HEK293 (cell line): ENCODE measurements at regions not wholly inside any gene's neighbourhood (a gene's known extent, or its start where the extent isn't known, plus 50 kb on each side); places are given as distances from the start of the nearest gene placed in this dataset.

Experiments
- CTCF ChIA-PET: fragments of 350-600 bp; formaldehyde crosslinking; extraction: SDS; loops from one replicate; lab custom pipeline; 2021; ENCODE audit warnings: antibody characterized with exemption; lab: Yijun Ruan, JAX
- POLR2A ChIA-PET: fragments of 300-600 bp; formaldehyde crosslinking; extraction: SDS; loops from one replicate; lab custom pipeline; 2020; ENCODE audit warnings: antibody characterized with exemption, inconsistent platforms; lab: Yijun Ruan, JAX
- H3K27ac ChIP-seq: fragments of 200-500 bp; sonication (Bioruptor generic); 2 replicates; pipeline ENCODE4 v1.5.1; 2014; ENCODE audit warnings: low read depth, low read length, control low read depth, inconsistent platforms; ENCODE audit errors: extremely low read depth
- H3K36me3 ChIP-seq, 2 experiments: fragments of 200-500 bp in 1 of 2; sonication (Bioruptor generic) in 1 of 2; 1 replicate in 1 of 2; 2 replicates in 1 of 2; pipeline ENCODE4 v1.5.1; 2014 to 2017; ENCODE audit warnings: inconsistent platforms in 2 of 2, low read length in 2 of 2; ENCODE audit not compliant: control insufficient read depth in 2 of 2, insufficient read depth in 1 of 2
- H3K4me1 ChIP-seq: fragments of 200-500 bp; sonication (Bioruptor generic); 2 replicates; pipeline ENCODE4 v1.5.1; 2014; ENCODE audit warnings: mild to moderate bottlenecking, low read length, inconsistent platforms; ENCODE audit not compliant: control insufficient read depth, insufficient read depth
- H3K4me3 ChIP-seq: 2 replicates; pipeline ENCODE4 v1.5.1; 2011; ENCODE audit warnings: low read depth, mild to moderate bottlenecking, control low read depth, low read length, moderate library complexity
- H3K9me3 ChIP-seq: fragments of 200-500 bp; sonication (Bioruptor generic); 2 replicates; pipeline ENCODE4 v1.5.1; 2014; ENCODE audit warnings: low read depth, low read length, inconsistent platforms; ENCODE audit not compliant: control insufficient read depth, insufficient read depth
- HIC1 ChIP-seq: fragments of 450-650 bp; formaldehyde crosslinking; IDR thresholded peaks from 2 replicates; pipeline ENCODE4 v1.5.1; 2016; ENCODE audit warnings: missing biosample characterization, missing genetic modification characterization
- KLF7 ChIP-seq: fragments of 450-650 bp; formaldehyde crosslinking; IDR thresholded peaks from 2 replicates; pipeline ENCODE4 v1.5.1; 2016; ENCODE audit warnings: missing biosample characterization, missing genetic modification characterization, borderline replicate concordance
- KLF9 ChIP-seq: fragments of 450-650 bp; formaldehyde crosslinking; IDR thresholded peaks from 2 replicates; pipeline ENCODE4 v1.5.1; 2016; ENCODE audit warnings: missing biosample characterization, missing genetic modification characterization, low read depth
- PBX3 ChIP-seq: sonication (generic); formaldehyde crosslinking; IDR thresholded peaks from 2 replicates; pipeline ENCODE4 v1.8.1; 2022; ENCODE audit warnings: mild to moderate bottlenecking, moderate library complexity, missing genetic modification reagents
- ZBTB44 ChIP-seq: fragments of 450-650 bp; IDR thresholded peaks from 2 replicates; pipeline ENCODE4 v1.5.1; 2018; ENCODE audit warnings: missing biosample characterization, mild to moderate bottlenecking, missing genetic modification characterization
- ZNF140 ChIP-seq: fragments of 450-650 bp; formaldehyde crosslinking; IDR thresholded peaks from 2 replicates; pipeline ENCODE4 v1.5.1; 2016; ENCODE audit warnings: missing biosample characterization, missing genetic modification characterization
- ZNF221 ChIP-seq: fragments of 450-650 bp; formaldehyde crosslinking; IDR thresholded peaks from 2 replicates; pipeline ENCODE4 v1.5.1; 2017; ENCODE audit warnings: missing biosample characterization, missing genetic modification characterization, borderline replicate concordance
- ZNF23 ChIP-seq: fragments of 450-650 bp; formaldehyde crosslinking; IDR thresholded peaks from 2 replicates; pipeline ENCODE4 v1.5.1; 2016; ENCODE audit warnings: missing biosample characterization, missing genetic modification characterization, borderline replicate concordance
- ZNF335 ChIP-seq: fragments of 450-650 bp; formaldehyde crosslinking; conservative IDR thresholded peaks from 2 replicates; pipeline ENCODE4 v1.5.1; 2016; ENCODE audit warnings: missing biosample characterization, missing genetic modification characterization
- ZNF366 ChIP-seq: fragments of 450-650 bp; formaldehyde crosslinking; conservative IDR thresholded peaks from 2 replicates; pipeline ENCODE4 v1.5.1; 2016; ENCODE audit warnings: missing biosample characterization, missing genetic modification characterization
- ZNF37A ChIP-seq: fragments of 450-650 bp; IDR thresholded peaks from 2 replicates; pipeline ENCODE4 v1.5.1; 2018; ENCODE audit warnings: missing biosample characterization, missing genetic modification characterization
- ZNF626 ChIP-seq: fragments of 450-650 bp; sonication (Bioruptor Pico); formaldehyde crosslinking; IDR thresholded peaks from 2 replicates; pipeline ENCODE4 v1.5.1; 2018; ENCODE audit warnings: missing biosample characterization, missing genetic modification characterization, inconsistent platforms
- ZNF664 ChIP-seq: fragments of 450-650 bp; formaldehyde crosslinking; IDR thresholded peaks from 2 replicates; pipeline ENCODE4 v1.5.1; 2016; ENCODE audit warnings: missing biosample characterization, missing genetic modification characterization
- ZNF701 ChIP-seq: fragments of 450-650 bp; formaldehyde crosslinking; IDR thresholded peaks from 2 replicates; pipeline ENCODE4 v1.5.1; 2016; ENCODE audit warnings: missing biosample characterization, missing genetic modification characterization
- ZNF76 ChIP-seq: fragments of 450-650 bp; formaldehyde crosslinking; IDR thresholded peaks from 2 replicates; pipeline ENCODE4; 2016; ENCODE audit warnings: low read depth, missing biosample characterization, missing genetic modification characterization, borderline replicate concordance
- TF ChIP-seq, protein P1 (sequence below): IDR thresholded peaks from 2 replicates; pipeline ENCODE4 v1.6.1; 2011; ENCODE audit warnings: mild to moderate bottlenecking, low read depth, low read length, borderline replicate concordance
- TF ChIP-seq, protein P2 (sequence below): fragments of 450-650 bp; formaldehyde crosslinking; IDR thresholded peaks from 2 replicates; pipeline ENCODE4 v1.5.1; 2016; ENCODE audit warnings: missing biosample characterization, missing genetic modification characterization
- TF ChIP-seq, protein P3 (sequence below): fragments of 450-650 bp; formaldehyde crosslinking; IDR thresholded peaks from 2 replicates; pipeline ENCODE4 v1.5.1; 2016; ENCODE audit warnings: missing biosample characterization, missing genetic modification characterization

- no peaks in the 10 kb centered on the region for H3K36me3 ChIP-seq
- ChIA-PET POLR2A (no interaction called here), CTCF (interaction anchor here (0.6 kb wide), 1 partner anchor 214 kb away, joined by 4 read pairs; no protein-coding TSS in a partner anchor)
- H3K4me3 ChIP-seq: no peak overlapping the region
- H3K4me1 ChIP-seq: no peaks in the 10 kb centered on the region
- H3K27ac ChIP-seq: no peak overlapping the region
- no peaks in the 10 kb centered on the region for H3K9me3 ChIP-seq
- TF ChIP-seq ZNF335 (tag by site-specific recombination) (no peak), ZNF626 (no peak), KLF9 (tag by site-specific recombination) (no peak), ZNF23 (no peak), ZNF140 (tag by site-specific recombination) (no peak), ZNF221 (tag by site-specific recombination) (no peak), ZNF366 (no peak), ZNF37A (tag by site-specific recombination) (no peak), PBX3 (CRISPR knock-in tag) (no peak), ZNF76 (tag by site-specific recombination) (no peak), KLF7 (no peak), ZNF701 (tag by site-specific recombination) (no peak), HIC1 (tag by site-specific recombination) (no peak), ZBTB44 (no peak), ZNF664 (tag by site-specific recombination) (no peak)
- TF ChIP-seq, protein P1, sequence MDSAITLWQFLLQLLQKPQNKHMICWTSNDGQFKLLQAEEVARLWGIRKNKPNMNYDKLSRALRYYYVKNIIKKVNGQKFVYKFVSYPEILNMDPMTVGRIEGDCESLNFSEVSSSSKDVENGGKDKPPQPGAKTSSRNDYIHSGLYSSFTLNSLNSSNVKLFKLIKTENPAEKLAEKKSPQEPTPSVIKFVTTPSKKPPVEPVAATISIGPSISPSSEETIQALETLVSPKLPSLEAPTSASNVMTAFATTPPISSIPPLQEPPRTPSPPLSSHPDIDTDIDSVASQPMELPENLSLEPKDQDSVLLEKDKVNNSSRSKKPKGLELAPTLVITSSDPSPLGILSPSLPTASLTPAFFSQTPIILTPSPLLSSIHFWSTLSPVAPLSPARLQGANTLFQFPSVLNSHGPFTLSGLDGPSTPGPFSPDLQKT: no peak
- TF ChIP-seq, protein P2, sequence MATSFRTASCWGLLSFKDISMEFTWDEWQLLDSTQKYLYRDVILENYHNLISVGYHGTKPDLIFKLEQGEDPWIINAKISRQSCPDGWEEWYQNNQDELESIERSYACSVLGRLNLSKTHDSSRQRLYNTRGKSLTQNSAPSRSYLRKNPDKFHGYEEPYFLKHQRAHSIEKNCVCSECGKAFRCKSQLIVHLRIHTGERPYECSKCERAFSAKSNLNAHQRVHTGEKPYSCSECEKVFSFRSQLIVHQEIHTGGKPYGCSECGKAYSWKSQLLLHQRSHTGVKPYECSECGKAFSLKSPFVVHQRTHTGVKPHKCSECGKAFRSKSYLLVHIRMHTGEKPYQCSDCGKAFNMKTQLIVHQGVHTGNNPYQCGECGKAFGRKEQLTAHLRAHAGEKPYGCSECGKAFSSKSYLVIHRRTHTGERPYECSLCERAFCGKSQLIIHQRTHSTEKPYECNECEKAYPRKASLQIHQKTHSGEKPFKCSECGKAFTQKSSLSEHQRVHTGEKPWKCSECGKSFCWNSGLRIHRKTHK: no peak
- TF ChIP-seq, protein P3, sequence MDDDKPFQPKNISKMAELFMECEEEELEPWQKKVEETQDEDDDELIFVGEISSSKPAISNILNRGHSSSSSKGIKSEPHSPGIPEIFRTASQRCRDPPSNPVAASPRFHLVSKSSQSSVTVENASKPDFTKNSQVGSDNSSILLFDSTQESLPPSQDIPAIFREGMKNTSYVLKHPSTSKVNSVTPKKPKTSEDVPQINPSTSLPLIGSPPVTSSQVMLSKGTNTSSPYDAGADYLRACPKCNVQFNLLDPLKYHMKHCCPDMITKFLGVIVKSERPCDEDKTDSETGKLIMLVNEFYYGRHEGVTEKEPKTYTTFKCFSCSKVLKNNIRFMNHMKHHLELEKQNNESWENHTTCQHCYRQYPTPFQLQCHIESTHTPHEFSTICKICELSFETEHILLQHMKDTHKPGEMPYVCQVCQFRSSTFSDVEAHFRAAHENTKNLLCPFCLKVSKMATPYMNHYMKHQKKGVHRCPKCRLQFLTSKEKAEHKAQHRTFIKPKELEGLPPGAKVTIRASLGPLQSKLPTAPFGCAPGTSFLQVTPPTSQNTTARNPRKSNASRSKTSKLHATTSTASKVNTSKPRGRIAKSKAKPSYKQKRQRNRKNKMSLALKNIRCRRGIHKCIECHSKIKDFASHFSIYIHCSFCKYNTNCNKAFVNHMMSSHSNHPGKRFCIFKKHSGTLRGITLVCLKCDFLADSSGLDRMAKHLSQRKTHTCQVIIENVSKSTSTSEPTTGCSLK (tag by site-specific recombination): no peak
Observed at GRCh38 chr17:72359274-72359673, 238.5 kb downstream of the SOX9 start.
